GM18499 (cell line): ENCODE measurements at regions not wholly inside any gene's neighbourhood (a gene's known extent, or its start where the extent isn't known, plus 50 kb on each side); places are given as distances from the start of the nearest gene placed in this dataset.

Experiments used
- ATAC-seq: cut with Tn5 transposase; IDR thresholded peaks from one replicate; pipeline ENCODE4 v1.9.1; 2021; ENCODE audit warnings: moderate number of reproducible peaks; ENCODE audit not compliant: insufficient read depth, unreplicated experiment

GRCh38 chr13:105971312-105971711 is 564.1 kb downstream of the EFNB2 start:
- no peak for ATAC-seq

GRCh38 chr13:105969761-105970160 is 565.7 kb downstream of the EFNB2 start:
- no peak for ATAC-seq

- no peak for ATAC-seq
Observed at GRCh38 chr13:105965910-105966309, 569.6 kb downstream of the EFNB2 start.

GRCh38 chr13:105962080-105962479 is 573.4 kb downstream of the EFNB2 start:
- ATAC-seq = no peak

DNA sequence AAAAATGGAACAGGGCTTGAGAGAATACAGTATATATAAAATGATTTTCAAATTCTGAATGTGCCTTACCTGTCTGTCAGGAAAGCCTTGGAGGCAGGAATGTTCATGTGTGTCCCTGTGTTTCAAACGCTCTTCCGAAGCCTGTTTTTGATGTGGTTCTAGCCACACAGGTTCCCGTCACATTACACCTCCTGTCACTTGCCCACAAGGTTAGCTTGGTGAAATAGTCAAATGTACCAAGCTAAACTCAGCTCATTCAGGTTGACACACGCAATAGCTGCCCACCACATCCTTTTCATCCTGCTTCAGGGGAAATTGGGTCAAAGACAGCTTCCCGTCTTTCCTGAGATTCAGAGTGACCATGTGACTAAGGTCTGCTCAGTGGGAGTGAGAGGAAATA is 574.0 kb downstream of the EFNB2 start:
- no peak for ATAC-seq

DNA sequence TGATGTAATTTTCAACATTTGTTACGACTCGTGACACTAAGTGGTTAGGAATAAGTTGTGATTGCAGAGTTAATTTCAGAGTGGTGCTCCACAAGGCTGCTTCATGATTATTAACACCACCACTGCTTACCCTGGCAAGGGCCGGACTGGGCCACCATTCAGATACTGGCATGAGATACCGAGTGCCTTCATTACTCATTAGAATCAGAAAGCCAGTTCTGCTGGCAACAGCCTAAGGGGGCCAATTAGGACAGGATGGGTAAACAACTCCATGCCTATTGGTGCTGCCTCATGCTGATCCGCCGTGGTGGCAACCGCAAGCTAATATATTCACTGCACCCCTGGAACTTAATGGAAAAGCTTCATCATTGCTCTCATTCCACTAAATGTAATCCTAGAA is 575.1 kb downstream of the EFNB2 start:
- no peak for ATAC-seq

GRCh38 chr13:105959876-105960275 is 575.6 kb downstream of the EFNB2 start:
- no peak for ATAC-seq

DNA sequence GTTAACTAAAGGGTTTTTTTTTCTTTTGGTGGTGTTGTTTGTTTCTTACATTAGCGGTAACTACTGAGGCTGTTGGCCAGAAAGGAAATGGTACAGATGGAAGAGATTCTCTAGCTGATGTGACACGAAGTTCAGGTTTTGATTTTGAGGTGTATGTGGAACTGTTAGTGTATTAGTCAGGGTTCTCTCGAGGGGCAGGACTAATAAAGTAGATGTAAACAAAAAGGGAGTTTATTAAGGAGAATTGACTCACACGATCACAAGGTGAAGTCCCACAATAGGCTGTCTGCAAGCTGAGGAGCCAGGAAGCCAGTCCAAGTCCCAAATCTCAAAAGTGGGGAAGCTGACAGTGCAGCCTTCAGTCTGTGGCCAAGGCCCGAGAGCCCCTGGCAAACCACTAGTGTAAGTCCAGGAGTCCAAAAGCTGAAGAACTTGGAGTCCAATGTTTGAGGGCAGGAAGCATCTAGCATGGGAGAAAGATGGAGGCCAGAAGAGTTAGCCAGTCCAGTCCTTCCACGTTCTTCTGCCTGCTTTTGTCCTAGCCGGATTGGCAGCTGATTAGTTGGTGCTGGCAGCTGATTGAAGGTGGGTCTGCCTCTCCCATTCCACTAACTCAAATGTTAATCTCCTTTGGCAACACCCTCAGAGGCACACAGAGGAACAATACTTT is 577.6 kb downstream of the EFNB2 start:
- no peak for ATAC-seq

DNA sequence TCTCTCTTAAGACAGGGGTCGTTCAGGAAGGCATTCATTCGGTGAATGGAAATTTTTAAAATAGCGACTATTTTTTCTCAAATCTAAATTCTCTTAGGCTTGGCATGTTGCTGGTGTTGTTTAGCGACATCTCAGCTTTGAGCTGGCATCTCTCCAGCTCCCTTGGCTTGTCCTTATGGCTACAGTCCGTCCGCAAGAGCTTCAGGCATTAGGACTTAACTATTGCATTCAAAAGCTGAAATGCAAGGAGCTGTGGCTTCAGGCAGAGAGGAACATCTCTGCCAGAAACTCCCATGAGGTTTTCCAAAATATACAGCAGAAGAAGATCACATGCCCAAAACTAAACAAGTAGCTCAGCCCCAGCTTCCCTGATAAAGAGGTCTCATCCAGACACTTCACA is 578.5 kb downstream of the EFNB2 start:
- no peak for ATAC-seq

GRCh38 chr13:105952973-105953290 is 582.5 kb downstream of the EFNB2 start:
- ATAC-seq = no peak

DNA sequence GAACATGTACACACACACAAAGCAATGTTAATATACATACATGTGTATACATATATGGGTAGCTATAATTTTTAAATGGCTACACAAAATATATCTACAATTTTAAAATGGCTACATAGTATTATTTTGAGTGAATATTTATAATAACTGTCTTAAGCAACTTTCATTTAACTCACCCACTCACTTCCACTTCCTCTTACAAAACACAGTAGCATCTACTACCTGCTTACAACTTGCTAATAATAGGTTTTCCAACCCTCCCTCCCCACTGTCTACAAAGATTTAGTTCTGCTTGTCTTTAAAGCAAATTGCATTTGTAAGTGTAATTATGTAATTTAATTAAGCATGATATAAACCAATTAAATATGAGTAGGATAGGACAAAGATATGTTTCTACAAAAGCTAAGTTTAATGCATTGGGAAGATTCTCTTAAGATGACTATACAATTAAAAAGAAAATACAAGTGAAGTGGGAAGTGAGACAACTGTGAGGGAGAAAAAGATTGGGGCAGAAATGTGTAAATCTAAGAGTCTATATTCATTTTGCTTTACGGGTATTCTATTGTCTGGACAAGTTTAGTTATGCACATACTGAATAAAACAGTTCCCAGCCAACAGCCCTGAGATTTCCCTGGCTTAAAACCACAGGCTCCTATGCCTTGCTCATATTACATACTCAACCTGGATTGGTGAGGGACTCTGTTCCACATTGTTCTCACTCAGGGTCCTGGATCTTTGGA is 583.1 kb downstream of the EFNB2 start:
- no peak for ATAC-seq

DNA sequence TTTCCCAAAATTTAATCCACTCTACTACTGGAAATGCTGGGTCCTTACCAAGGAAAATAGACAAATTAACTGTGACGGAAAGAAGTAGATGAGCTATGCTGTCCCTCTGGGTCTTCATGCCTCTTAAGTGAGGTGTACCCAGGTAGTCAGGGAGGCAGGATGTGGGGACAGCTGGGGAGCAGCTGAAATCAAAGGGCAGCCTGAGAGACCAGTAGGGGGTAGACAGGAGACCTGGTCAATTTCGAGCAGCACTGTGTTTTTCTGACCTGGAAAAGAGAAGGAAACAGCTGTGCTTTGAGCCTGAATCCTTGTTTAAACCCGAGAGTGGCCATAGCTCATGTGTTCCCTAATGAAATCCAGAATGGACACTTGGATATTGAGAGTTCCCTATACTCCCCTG is 587.3 kb downstream of the EFNB2 start:
- no peak for ATAC-seq

GRCh38 chr13:105940882-105941281 is 594.6 kb downstream of the EFNB2 start:
- ATAC-seq = no peak

GRCh38 chr13:105937451-105937850 is 598.0 kb downstream of the EFNB2 start:
- no peak for ATAC-seq

DNA sequence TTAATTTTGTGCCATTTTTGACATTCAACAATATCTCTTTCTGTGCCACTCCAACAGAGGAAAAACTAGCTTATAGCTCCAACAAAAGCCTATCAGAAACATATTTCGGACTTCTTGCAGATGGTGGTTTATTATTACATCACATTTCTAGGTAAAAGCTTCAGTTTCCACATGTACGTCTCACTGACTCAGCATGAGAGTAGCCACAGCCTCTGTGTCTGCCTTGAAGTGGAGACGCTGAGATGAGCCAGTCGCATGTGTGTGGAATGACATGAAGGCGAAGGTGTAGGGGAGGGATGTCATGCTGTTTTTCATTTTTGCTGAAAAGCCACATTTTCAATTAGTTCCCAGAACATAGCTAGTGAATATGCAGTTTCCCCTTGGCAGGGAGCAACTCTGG is 598.6 kb downstream of the EFNB2 start:
- ATAC-seq = no peak

DNA sequence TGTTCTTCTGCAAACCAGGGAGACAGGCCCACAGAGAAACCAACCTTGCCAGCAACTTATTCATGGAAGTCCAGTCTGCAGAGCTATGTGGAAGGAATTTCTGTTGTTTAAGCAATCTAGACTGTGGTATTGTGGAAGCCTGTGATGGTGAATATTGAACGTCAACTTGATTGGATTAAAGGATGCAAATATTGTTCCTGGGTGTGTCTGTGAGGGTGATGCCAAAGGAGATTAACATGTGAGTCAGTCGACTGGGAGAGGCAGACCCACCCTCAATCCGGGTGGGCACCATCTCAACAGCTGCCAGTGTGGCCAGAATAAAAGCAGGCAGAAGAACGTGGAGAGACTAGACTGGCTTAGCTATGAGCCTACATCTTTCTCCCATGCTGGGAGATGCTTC is 606.0 kb downstream of the EFNB2 start:
- ATAC-seq = no peak

DNA sequence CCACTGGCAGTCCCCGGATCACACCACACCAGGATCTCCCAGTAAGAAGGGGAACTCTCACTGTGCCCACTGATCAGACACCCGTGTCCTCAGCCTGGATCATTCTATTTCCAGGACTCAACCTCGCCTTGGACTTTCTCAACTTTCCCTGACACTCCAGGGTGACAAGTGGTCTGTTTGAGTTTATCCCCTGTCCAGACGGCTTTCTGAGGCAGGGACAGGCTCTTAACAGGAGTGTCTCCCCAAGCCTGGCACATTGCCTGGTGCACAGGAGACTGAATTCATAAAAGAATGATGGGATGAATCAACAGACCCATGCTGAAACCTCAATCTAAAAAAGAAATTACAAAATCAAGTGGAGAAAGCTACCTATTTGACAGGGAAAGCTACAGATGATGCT is 606.6 kb downstream of the EFNB2 start:
- no peak for ATAC-seq

DNA sequence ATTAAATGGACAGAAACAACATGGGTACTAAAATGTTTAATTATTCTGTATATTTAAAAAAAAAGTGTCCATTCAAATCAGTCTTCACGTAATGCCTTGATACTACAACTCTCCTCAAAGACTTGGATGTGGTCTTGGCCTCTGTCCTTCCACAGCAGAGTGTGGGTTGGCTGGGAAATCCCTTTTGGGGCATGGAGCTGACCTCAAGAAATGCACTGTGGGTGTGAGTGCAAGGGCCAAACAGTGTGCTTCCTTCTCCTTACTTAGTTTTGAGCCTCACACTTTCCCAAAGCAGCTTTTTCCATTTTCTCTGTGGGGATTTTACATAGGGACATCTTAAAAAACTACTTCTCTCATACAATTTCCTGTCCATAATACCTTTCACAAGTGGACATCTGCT is 607.4 kb downstream of the EFNB2 start:
- no peak for ATAC-seq

DNA sequence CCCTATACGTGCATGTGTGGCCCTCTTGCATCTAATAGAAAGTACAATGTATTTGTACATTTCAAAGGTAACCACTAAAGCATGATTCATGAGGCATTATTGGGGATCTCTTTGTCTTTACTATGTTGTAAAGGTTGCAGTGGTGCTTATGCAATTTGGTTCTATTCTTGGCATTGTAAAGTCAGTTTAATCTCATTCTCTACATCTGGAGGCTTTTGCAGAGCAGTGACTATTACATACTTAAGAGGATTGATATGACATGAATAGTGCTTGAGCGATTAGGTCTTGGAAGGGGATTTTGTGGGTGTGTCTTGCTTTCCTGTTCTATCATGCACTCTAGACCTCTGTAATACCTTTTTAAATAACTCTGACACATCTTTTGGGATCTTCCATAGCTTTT is 610.0 kb downstream of the EFNB2 start:
- ATAC-seq = no peak

DNA sequence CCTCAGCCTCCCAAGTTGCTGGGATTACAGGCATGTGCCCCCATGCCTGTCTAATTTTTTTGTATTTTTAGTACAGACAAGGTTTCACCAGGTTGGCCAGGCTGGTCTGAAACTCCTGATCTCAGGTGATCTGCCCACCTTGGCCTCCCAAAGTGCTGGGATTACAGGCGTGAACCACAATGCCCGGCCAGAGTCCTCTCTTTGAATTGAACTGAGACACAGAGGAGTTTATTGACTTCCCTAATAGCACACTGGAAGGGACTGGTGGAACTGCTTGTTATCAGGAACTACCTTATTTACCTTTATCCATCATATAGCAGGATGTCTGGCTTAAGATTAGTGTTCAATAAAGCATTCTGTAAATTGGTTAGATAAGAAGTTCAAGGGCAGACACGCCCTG is 613.8 kb downstream of the EFNB2 start:
- no peak for ATAC-seq

GRCh38 chr13:105920370-105920769 is 615.1 kb downstream of the EFNB2 start:
- ATAC-seq = no peak
